ENCODE measurements at regions not wholly inside any gene's neighbourhood (a gene's known extent, or its start where the extent isn't known, plus 50 kb on each side); places are given as distances from the start of the nearest gene placed in this dataset.

- Mint-ChIP-seq H3K4me3 (no peak overlapping the region), H3K27me3 (no peaks in the 10 kb centered on the region), H3K4me1 (no peaks in the 10 kb centered on the region), H3K36me3 (no peaks in the 10 kb centered on the region), H3K9me3 (peaks cover 15 to 57% (median 19%) of the 10 kb centered on the region in 3 donors), H3K27ac (no peak overlapping the region)
- H3K36me3 ChIP-seq (ENCODE audit: control insufficient read depth in 2 of 2, extremely low read depth in 1 of 2, insufficient read depth in 1 of 2, low read length in 1 of 2) = no peaks in the 10 kb centered on the region
- ATAC-seq (replicated peaks in 1 of 4) (no peak), DNase-seq (no peak)
- no peak overlapping the region for H3K4me3 ChIP-seq (ENCODE audit: control insufficient read depth in 1 of 2, extremely low read depth in 1 of 2, low read length in 1 of 2)
- no peaks in the 10 kb centered on the region for H3K27me3 ChIP-seq (replicated peaks in 1 of 2; ENCODE audit: control insufficient read depth in 2 of 2, extremely low read depth in 1 of 2, insufficient read depth in 2 of 2, low read length in 1 of 2)
- no peaks in the 10 kb centered on the region for H3K4me1 ChIP-seq (ENCODE audit: control insufficient read depth in 1 of 2, extremely low read depth in 1 of 2, insufficient read depth in 2 of 2, low read length in 2 of 2)
- ChIA-PET CTCF (interaction anchor here in 1 of 2 donors (1.0 kb wide), 1 partner anchor 19 kb away, joined by 3 read pairs; no protein-coding TSS in a partner anchor), POLR2A (no interaction called here)
- H3K9me3 ChIP-seq = no peaks in the 10 kb centered on the region
- H3K27ac ChIP-seq (ENCODE audit: low read length) = no peak overlapping the region
- WGBS (ENCODE audit: insufficient coverage) = 58% methylated on average over 2 of the region's 3 CpGs
Measured at GRCh38 chr7:9891056-9891455, 1082.6 kb upstream of the PHF14 start.

- Histone ChIP-seq H3K36me3 (ENCODE audit: control insufficient read depth in 2 of 2, extremely low read depth in 1 of 2, insufficient read depth in 1 of 2, low read length in 1 of 2) (no peaks in the 10 kb centered on the region), H3K9me3 (no peaks in the 10 kb centered on the region), H3K27me3 (replicated peaks in 1 of 2; ENCODE audit: control insufficient read depth in 2 of 2, extremely low read depth in 1 of 2, insufficient read depth in 2 of 2, low read length in 1 of 2) (no peaks in the 10 kb centered on the region), H3K27ac (ENCODE audit: low read length) (no peak overlapping the region), H3K4me3 (ENCODE audit: control insufficient read depth in 1 of 2, extremely low read depth in 1 of 2, low read length in 1 of 2) (no peak overlapping the region), H3K4me1 (ENCODE audit: control insufficient read depth in 1 of 2, extremely low read depth in 1 of 2, insufficient read depth in 2 of 2, low read length in 2 of 2) (no peaks in the 10 kb centered on the region)
- Mint-ChIP-seq H3K27me3 (no peaks in the 10 kb centered on the region), H3K4me1 (no peaks in the 10 kb centered on the region), H3K27ac (no peak overlapping the region), H3K4me3 (no peak overlapping the region), H3K36me3 (no peaks in the 10 kb centered on the region), H3K9me3 (peaks cover 17 to 61% (median 20%) of the 10 kb centered on the region in 3 donors)
- DNase-seq (no peak), ATAC-seq (replicated peaks in 1 of 4) (no peak)
- POLR2A ChIA-PET = no interaction called here
- WGBS (ENCODE audit: insufficient coverage) = no CpG with 5 or more reads among the region's 2 CpGs
- CTCF ChIA-PET = no interaction called here
Measured at GRCh38 chr7:9900339-9900738, 1073.3 kb upstream of the PHF14 start.

- Histone ChIP-seq H3K27ac (ENCODE audit: low read length) (no peak overlapping the region), H3K36me3 (ENCODE audit: control insufficient read depth in 2 of 2, extremely low read depth in 1 of 2, insufficient read depth in 1 of 2, low read length in 1 of 2) (no peaks in the 10 kb centered on the region), H3K27me3 (replicated peaks in 1 of 2; ENCODE audit: control insufficient read depth in 2 of 2, extremely low read depth in 1 of 2, insufficient read depth in 2 of 2, low read length in 1 of 2) (no peaks in the 10 kb centered on the region), H3K4me1 (ENCODE audit: control insufficient read depth in 1 of 2, extremely low read depth in 1 of 2, insufficient read depth in 2 of 2, low read length in 2 of 2) (no peaks in the 10 kb centered on the region), H3K4me3 (ENCODE audit: control insufficient read depth in 1 of 2, extremely low read depth in 1 of 2, low read length in 1 of 2) (no peak overlapping the region), H3K9me3 (no peaks in the 10 kb centered on the region)
- no peaks in the 10 kb centered on the region for H3K36me3 Mint-ChIP-seq
- peaks cover 7 to 16% (median 8%) of the 10 kb centered on the region in 3 donors for H3K9me3 Mint-ChIP-seq
- no peak overlapping the region for H3K27ac Mint-ChIP-seq
- ChIA-PET CTCF (no interaction called here), POLR2A (no interaction called here)
- no CpG with 5 or more reads among the region's 3 CpGs for WGBS (ENCODE audit: insufficient coverage)
- no peaks in the 10 kb centered on the region for H3K4me1 Mint-ChIP-seq
- no peaks in the 10 kb centered on the region for H3K27me3 Mint-ChIP-seq
- DNase-seq (no peak), ATAC-seq (replicated peaks in 1 of 4) (no peak)
- H3K4me3 Mint-ChIP-seq = no peak overlapping the region
Measured at GRCh38 chr7:9921326-9921725, 1052.3 kb upstream of the PHF14 start.

GRCh38 chr7:9937944-9938631, 1035.6 kb upstream of the PHF14 start:
- ChIA-PET POLR2A (no interaction called here), CTCF (no interaction called here)
- no CpG with 5 or more reads among the region's 2 CpGs for WGBS (ENCODE audit: insufficient coverage)

GRCh38 chr7:9939176-9939575, 1034.5 kb upstream of the PHF14 start:
- H3K4me3 ChIP-seq (ENCODE audit: control insufficient read depth in 1 of 2, extremely low read depth in 1 of 2, low read length in 1 of 2) = no peak overlapping the region
- no peaks in the 10 kb centered on the region for H3K9me3 ChIP-seq
- H3K36me3 ChIP-seq (ENCODE audit: control insufficient read depth in 2 of 2, extremely low read depth in 1 of 2, insufficient read depth in 1 of 2, low read length in 1 of 2) = no peaks in the 10 kb centered on the region
- POLR2A ChIA-PET = no interaction called here
- Mint-ChIP-seq H3K4me3 (no peak overlapping the region), H3K27ac (no peak overlapping the region), H3K9me3 (peaks cover 4 to 9% (median 9%) of the 10 kb centered on the region in 3 donors), H3K4me1 (no peaks in the 10 kb centered on the region), H3K36me3 (no peaks in the 10 kb centered on the region), H3K27me3 (no peaks in the 10 kb centered on the region)
- ATAC-seq (replicated peaks in 1 of 4) (no peak), DNase-seq (no peak)
- no peaks in the 10 kb centered on the region for H3K27me3 ChIP-seq (replicated peaks in 1 of 2; ENCODE audit: control insufficient read depth in 2 of 2, extremely low read depth in 1 of 2, insufficient read depth in 2 of 2, low read length in 1 of 2)
- H3K27ac ChIP-seq (ENCODE audit: low read length) = no peak overlapping the region
- CTCF ChIA-PET = no interaction called here
- H3K4me1 ChIP-seq (ENCODE audit: control insufficient read depth in 1 of 2, extremely low read depth in 1 of 2, insufficient read depth in 2 of 2, low read length in 2 of 2) = no peaks in the 10 kb centered on the region

More at GRCh38 chr7:9937944-9938631, 1035.6 kb upstream of the PHF14 start:
- DNase-seq (no peak), ATAC-seq (replicated peaks in 1 of 4) (no peak)
- no peak overlapping the region for H3K4me3 ChIP-seq (ENCODE audit: control insufficient read depth in 1 of 2, extremely low read depth in 1 of 2, low read length in 1 of 2)
- H3K9me3 ChIP-seq = no peaks in the 10 kb centered on the region
- H3K4me3 Mint-ChIP-seq = no peak overlapping the region
- no peaks in the 10 kb centered on the region for H3K36me3 Mint-ChIP-seq
- H3K27ac Mint-ChIP-seq = no peak overlapping the region
- no peaks in the 10 kb centered on the region for H3K4me1 ChIP-seq (ENCODE audit: control insufficient read depth in 1 of 2, extremely low read depth in 1 of 2, insufficient read depth in 2 of 2, low read length in 2 of 2)
- H3K4me1 Mint-ChIP-seq = no peaks in the 10 kb centered on the region
- H3K36me3 ChIP-seq (ENCODE audit: control insufficient read depth in 2 of 2, extremely low read depth in 1 of 2, insufficient read depth in 1 of 2, low read length in 1 of 2) = no peaks in the 10 kb centered on the region
- H3K9me3 Mint-ChIP-seq = peaks cover 9 to 12% (median 9%) of the 10 kb centered on the region in 3 donors
- no peaks in the 10 kb centered on the region for H3K27me3 ChIP-seq (replicated peaks in 1 of 2; ENCODE audit: control insufficient read depth in 2 of 2, extremely low read depth in 1 of 2, insufficient read depth in 2 of 2, low read length in 1 of 2)
- H3K27ac ChIP-seq (ENCODE audit: low read length) = no peak overlapping the region
- no peaks in the 10 kb centered on the region for H3K27me3 Mint-ChIP-seq

GRCh38 chr7:9945131-9945530, 1028.5 kb upstream of the PHF14 start:
- Mint-ChIP-seq H3K27me3 (no peaks in the 10 kb centered on the region), H3K4me1 (no peaks in the 10 kb centered on the region), H3K27ac (no peak overlapping the region), H3K9me3 (peaks cover 0 to 15% (median 9%) of the 10 kb centered on the region in 3 donors), H3K4me3 (no peak overlapping the region), H3K36me3 (no peaks in the 10 kb centered on the region)
- H3K36me3 ChIP-seq (ENCODE audit: control insufficient read depth in 2 of 2, extremely low read depth in 1 of 2, insufficient read depth in 1 of 2, low read length in 1 of 2) = no peaks in the 10 kb centered on the region
- no peaks in the 10 kb centered on the region for H3K27me3 ChIP-seq (replicated peaks in 1 of 2; ENCODE audit: control insufficient read depth in 2 of 2, extremely low read depth in 1 of 2, insufficient read depth in 2 of 2, low read length in 1 of 2)
- H3K4me1 ChIP-seq (ENCODE audit: control insufficient read depth in 1 of 2, extremely low read depth in 1 of 2, insufficient read depth in 2 of 2, low read length in 2 of 2) = no peaks in the 10 kb centered on the region
- CTCF ChIA-PET = no interaction called here
- no peaks in the 10 kb centered on the region for H3K9me3 ChIP-seq
- H3K4me3 ChIP-seq (ENCODE audit: control insufficient read depth in 1 of 2, extremely low read depth in 1 of 2, low read length in 1 of 2) = no peak overlapping the region
- no peak for ATAC-seq (replicated peaks in 1 of 4)
- DNase-seq = no peak
- H3K27ac ChIP-seq (ENCODE audit: low read length) = no peak overlapping the region
- POLR2A ChIA-PET = no interaction called here

- no peaks in the 10 kb centered on the region for H3K36me3 ChIP-seq (ENCODE audit: control insufficient read depth in 2 of 2, extremely low read depth in 1 of 2, insufficient read depth in 1 of 2, low read length in 1 of 2)
- no peak for DNase-seq
- no peaks in the 10 kb centered on the region for H3K9me3 ChIP-seq
- ChIA-PET POLR2A (no interaction called here), CTCF (no interaction called here)
- H3K4me3 ChIP-seq (ENCODE audit: control insufficient read depth in 1 of 2, extremely low read depth in 1 of 2, low read length in 1 of 2) = no peak overlapping the region
- Mint-ChIP-seq H3K27ac (no peak overlapping the region), H3K9me3 (peaks cover 0 to 13% (median 9%) of the 10 kb centered on the region in 3 donors), H3K4me3 (no peak overlapping the region), H3K36me3 (no peaks in the 10 kb centered on the region), H3K27me3 (no peaks in the 10 kb centered on the region), H3K4me1 (no peaks in the 10 kb centered on the region)
- no peak for ATAC-seq (replicated peaks in 1 of 4)
- 43% methylated on average over 1 of the region's 2 CpGs for WGBS (ENCODE audit: insufficient coverage)
- H3K27ac ChIP-seq (ENCODE audit: low read length) = no peak overlapping the region
- H3K4me1 ChIP-seq (ENCODE audit: control insufficient read depth in 1 of 2, extremely low read depth in 1 of 2, insufficient read depth in 2 of 2, low read length in 2 of 2) = no peaks in the 10 kb centered on the region
- H3K27me3 ChIP-seq (replicated peaks in 1 of 2; ENCODE audit: control insufficient read depth in 2 of 2, extremely low read depth in 1 of 2, insufficient read depth in 2 of 2, low read length in 1 of 2) = no peaks in the 10 kb centered on the region
Measured at GRCh38 chr7:9945857-9946256, 1027.8 kb upstream of the PHF14 start.

Measured in T-cell (primary cell).